ENCODE measurements at regions not wholly inside any gene's neighbourhood (a gene's known extent, or its start where the extent isn't known, plus 50 kb on each side); places are given as distances from the start of the nearest gene placed in this dataset.
A peak's percentile ranks its signal among the peaks of the same experiment; 100 is the strongest.

- H3K79me2 ChIP-seq (ENCODE audit: insufficient read depth, low read length) = no peaks in the 10 kb centered on the region
- H2AK5ac ChIP-seq (ENCODE audit: insufficient read length, low read length) = no peak overlapping the region
- no peak overlapping the region for H3K4me2 ChIP-seq (ENCODE audit: insufficient read depth, insufficient read length, low read length)
- no peak overlapping the region for H2BK120ac ChIP-seq (ENCODE audit: low read depth, low read length, poor library complexity, severe bottlenecking)
- H3K4ac ChIP-seq (ENCODE audit: low read depth, low read length) = no peak overlapping the region
- no peak for TF ChIP-seq CTCF (conservative IDR thresholded peaks at IDR 0.05)
- Mint-ChIP-seq H3K27ac (peak overlapping the region in 1 of 3 experiments; percentile 7; a peak in 2 of 7 replicates), H3K36me3 (ENCODE audit: insufficient read depth in 1 of 3, low read depth in 3 of 3) (no peaks in the 10 kb centered on the region), H3K4me1 (peaks cover 7 to 10% of the 10 kb centered on the region in 2 experiments), H3K9me3 (no peaks in the 10 kb centered on the region), H3K4me3 (no peak overlapping the region), H3K27me3 (ENCODE audit: low read depth) (no peaks in the 10 kb centered on the region)
- no peak overlapping the region for H4K5ac ChIP-seq (ENCODE audit: insufficient read length, low read depth, low read length)
- no peak overlapping the region for H3K18ac ChIP-seq (ENCODE audit: insufficient read length, low read depth, low read length)
- H3K56ac ChIP-seq (ENCODE audit: insufficient read length, low read depth, low read length) = no peak overlapping the region
- H2BK20ac ChIP-seq (ENCODE audit: low read depth, low read length, poor library complexity, severe bottlenecking) = no peak overlapping the region
- no peaks in the 10 kb centered on the region for H3K27me3 ChIP-seq (ENCODE audit: insufficient read depth, low read length)
- H4K20me1 ChIP-seq (ENCODE audit: control insufficient read depth, insufficient read depth, insufficient read length) = no peaks in the 10 kb centered on the region
- no peak overlapping the region for H3T11ph ChIP-seq (ENCODE audit: low read length)
- no peak overlapping the region for H3K9ac ChIP-seq (ENCODE audit: extremely low read depth, insufficient read length, low read length)
- H3K9me3 ChIP-seq (ENCODE audit: control insufficient read depth, low read depth, low read length) = no peaks in the 10 kb centered on the region
- H2BK15ac ChIP-seq (ENCODE audit: low read depth, low read length) = no peak overlapping the region
- H3K23ac ChIP-seq (ENCODE audit: insufficient read length, low read depth, low read length) = no peak overlapping the region
- H2BK5ac ChIP-seq (ENCODE audit: insufficient read length, low read length) = no peak overlapping the region
- H3K79me1 ChIP-seq (ENCODE audit: insufficient read depth, low read depth, low read length, poor library complexity, severe bottlenecking) = no peaks in the 10 kb centered on the region
- no peak overlapping the region for H4K91ac ChIP-seq (ENCODE audit: insufficient read length, low read depth, low read length)
- H3K4me1 ChIP-seq (ENCODE audit: insufficient read depth, low read length) = no peaks in the 10 kb centered on the region
- WGBS (ENCODE audit: extremely low coverage, insufficient read length, low lambda C conversion rate) = no CpG with 5 or more reads among the region's 3 CpGs
- H3K27ac ChIP-seq (ENCODE audit: insufficient read length, low read depth, low read length) = no peak overlapping the region
- DNase-seq = no peak
- H3K23me2 ChIP-seq (ENCODE audit: insufficient read length, low read depth, low read length, poor library complexity, severe bottlenecking) = no peaks in the 10 kb centered on the region
- no peak overlapping the region for H3K14ac ChIP-seq (ENCODE audit: insufficient read depth, low read length)
- no peak overlapping the region for H4K8ac ChIP-seq (replicated peaks; ENCODE audit: insufficient read length, low read depth, low read length)
- H2AFZ ChIP-seq (ENCODE audit: low read length) = no peak overlapping the region
- H2BK12ac ChIP-seq (ENCODE audit: insufficient read length, low read depth, low read length) = no peak overlapping the region
Observed at GRCh38 chr4:32106767-32107166, 1386.6 kb downstream of the PCDH7 start.

Measured in H9 (cell line).